Islet precursor cell (in vitro differentiated cells): ENCODE measurements at regions not wholly inside any gene's neighbourhood (a gene's known extent, or its start where the extent isn't known, plus 50 kb on each side); places are given as distances from the start of the nearest gene placed in this dataset.
A peak's percentile ranks its signal among the peaks of the same experiment; 100 is the strongest.

Experiments used
- DNase-seq: peaks from one replicate; pipeline ENCODE4 v3.0.0-alpha.2; 2018

DNA sequence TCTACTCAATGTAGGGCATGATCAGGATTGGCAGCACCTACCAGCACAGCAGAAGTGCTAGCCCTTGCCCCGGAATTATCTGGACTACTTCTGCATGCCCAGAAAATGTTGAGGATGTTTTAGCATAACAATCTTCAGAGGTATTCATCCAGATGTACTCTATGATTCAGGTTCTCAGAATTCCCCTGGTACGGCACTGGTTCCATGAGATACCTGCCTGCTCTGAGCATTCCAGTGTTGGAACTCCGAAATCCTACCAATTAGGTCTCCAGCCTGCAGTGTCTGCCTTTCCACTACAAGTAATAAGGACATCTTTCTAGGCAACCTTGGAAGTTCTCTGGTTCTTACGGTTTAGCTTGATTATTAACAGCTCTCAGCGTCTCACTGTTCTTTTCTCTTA lies 554.5 kb downstream of the HACE1 start:
- DNase-seq = no peak

DNA sequence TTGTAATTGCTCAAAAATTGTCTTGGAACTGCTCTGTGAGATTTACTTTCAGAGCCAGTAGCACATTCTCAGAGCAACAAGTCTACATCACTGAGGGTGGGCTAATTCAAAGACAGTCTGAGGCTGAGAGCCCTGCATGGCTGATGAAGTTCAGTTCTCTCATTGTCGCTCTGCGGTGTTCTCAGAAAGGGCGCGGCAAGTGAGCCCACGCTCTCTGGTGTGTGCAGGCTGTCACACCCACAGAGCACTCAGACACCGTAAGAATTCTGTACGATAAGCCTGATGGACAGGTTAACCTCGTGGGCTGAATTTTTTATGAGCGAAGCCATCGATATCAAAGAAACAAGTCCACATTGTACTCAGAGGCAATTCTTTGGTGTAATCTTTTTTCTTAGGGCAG lies 557.8 kb downstream of the HACE1 start:
- no peak for DNase-seq

DNA sequence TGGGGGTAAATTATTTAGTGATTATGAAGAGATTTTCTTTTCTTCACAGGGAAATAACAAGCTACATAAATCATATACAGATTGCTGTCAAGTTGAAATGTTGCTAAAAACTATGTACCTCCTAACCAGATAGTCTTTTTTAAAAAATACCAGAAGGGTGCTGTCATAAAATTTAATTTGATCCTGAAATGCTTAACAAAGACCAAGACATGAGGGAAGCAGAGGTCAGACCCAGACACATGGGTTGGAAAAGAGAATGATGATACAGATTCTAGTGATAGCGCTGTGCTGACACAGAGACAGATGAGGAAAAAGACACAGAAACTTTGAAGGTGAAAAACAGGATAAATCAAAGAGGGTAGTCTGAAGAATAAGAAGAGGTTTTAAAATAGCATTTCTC lies 573.1 kb downstream of the HACE1 start:
- DNase-seq = no peak

DNA sequence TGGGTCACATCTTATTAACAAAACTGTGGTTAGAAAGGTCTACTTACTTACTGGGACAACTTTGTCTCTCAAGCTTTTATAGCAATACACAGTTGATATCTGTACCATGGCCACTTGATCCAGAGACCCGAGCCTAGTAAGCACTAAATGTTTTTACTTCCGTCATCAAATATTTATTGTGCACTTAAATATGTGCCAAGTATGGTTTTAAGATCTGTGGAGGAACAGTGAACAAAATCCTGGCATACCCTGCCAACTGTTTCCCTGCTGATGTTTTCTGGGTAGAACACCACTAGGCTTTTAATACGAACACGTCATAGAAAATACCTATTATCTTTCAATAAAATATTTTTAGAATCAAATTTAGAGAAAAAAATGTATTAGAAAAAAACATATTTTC lies 574.8 kb downstream of the HACE1 start:
- no peak for DNase-seq

DNA sequence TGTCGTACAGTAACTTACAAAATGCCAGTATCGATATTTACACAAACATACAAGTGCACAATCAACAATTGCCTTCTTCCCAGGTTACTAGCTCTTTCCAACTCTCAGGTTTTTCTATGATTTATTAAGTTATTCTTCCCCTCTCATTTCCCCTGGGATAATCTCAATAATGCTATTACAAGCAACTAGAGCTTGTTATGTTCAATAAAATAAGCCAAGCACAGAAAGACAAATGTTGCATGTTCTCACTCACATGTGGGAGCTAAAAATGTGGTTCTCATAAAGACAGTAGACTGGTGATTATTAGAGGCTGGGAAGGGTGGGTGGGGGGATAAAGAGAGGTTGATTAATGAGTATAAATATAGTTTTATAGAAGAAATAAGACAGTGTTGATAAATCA lies 577.1 kb downstream of the HACE1 start:
- no peak for DNase-seq

DNA sequence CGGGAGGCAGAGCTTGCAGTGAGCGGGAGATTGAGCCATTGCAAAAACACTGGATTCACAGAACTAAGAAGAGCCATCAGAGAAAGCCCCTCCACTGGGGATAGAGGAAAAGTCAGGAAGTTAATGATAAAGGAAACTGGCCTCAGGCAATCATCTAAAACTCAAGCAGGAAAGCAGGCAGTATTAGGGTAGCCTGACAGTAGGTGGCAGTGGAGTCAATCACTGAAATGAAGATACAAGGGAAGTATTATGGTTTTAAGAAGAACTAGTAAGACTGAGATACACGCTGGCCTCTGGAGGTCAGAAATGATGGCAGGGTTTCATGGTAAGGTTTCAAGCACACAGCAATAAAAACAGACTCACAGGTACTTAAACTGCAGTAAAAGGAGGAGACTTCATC lies 578.3 kb downstream of the HACE1 start:
- DNase-seq = no peak

DNA sequence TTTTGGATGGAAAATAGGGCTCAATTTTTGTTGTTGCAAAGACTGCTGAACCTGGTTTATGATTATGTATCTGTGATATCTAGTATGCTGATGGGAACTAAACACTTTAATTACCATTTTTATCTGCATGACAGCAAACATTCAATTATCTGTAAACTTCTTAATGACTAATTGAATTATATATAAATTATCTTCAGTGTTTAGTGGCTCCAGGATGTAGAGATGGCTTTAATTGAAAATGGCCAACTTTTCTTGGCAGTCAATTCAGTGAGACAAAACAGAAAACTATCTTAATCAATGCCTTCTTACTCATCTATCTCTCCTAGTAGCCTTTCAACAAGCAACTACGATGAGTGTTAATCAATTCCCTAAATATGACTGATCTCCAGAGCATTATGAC lies 591.3 kb downstream of the HACE1 start:
- DNase-seq = no peak

DNA sequence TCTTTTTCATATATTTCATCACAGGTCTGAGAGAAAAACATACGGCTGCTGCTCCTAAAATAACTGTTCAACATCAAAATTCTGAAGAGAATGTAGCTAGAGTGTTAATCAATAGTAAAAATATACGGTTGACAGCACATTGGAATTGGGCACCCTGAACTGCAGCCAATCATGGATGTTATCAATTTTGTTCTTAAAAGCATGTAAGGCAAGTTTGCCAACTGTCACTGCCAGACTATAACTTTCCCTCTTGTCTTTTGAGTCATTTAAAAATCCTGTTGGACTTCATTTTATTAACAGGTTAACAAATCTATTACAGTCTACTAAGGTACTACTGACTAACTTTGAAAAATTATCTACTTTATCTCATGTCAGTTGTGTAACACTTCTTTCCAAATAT lies 592.8 kb downstream of the HACE1 start:
- no peak for DNase-seq

DNA sequence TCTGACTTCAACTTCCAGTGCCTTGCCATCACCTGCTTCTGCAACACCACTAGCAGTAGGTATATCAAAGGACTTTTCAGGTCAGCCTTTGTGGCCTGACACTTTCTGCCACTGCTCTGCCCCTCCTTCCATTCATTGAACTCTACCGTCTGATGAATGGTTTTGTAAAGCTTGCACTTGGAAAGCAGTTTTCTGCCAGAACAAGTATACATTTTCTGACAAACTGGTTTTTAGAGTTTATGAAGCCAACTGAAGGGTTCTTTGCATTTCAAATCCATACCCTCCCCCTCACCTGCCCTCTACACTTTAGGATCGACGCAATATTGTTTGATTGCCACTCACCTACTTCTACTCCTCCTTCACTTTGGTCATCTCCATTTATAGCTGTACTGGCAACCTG lies 603.1 kb downstream of the HACE1 start:
- no peak for DNase-seq

DNA sequence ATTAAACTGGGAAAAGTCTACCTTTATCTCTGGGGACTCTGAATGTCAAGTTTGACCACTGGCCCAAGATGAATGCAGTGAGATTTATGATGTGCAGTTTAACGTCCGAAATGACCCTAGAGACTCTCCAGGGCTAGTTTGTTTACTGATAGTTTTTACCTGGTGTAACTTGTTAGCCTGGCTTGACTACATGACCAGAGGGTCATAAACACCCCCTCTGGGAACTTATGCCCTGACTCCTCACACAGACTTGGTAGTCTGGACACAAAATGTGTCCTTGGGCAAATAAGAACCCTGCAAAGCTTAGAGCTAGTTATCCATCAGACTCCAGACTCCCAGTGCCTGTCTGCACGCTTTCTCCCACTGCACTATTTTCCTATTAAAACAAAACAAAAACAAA lies 606.5 kb downstream of the HACE1 start:
- peak; percentile 72 for DNase-seq

DNA sequence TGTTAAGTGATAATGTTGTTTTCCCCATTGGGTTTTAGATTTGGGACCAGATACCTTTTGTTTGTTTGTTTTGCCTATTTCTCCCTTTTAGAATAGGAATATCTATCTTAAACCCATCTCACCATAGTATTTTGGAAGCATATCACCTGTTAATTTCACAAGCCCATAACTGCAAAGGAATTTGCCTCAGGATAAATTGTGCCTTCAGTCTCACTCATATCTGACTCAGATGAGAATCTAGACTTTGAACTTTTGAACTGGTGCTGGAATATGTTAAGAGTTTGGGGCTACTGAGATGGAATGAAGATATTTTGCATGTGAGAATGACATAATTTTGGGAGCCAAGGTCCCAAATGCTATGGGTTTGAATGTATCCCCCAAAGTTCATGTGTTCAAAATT lies 607.4 kb downstream of the HACE1 start:
- no peak for DNase-seq

DNA sequence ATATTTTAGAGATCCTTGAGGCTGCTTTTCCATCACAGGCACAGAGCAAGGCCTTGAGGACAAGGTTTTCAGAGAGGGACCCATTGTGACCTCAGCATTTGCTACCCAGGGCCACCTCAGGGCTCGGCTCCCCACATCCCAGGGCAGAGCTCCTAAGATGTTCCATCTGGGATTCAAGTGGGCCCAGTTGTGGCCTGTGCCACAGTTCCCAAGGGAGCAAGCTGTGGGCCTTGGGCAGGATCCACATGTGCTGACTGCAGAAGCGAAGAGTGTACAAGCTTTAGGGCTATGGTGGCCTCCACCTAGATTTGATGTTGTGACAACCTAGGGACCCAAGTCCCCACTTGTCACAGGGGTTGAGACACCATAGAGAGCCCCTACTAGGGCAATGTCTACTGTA lies 608.1 kb downstream of the HACE1 start:
- no peak for DNase-seq

DNA sequence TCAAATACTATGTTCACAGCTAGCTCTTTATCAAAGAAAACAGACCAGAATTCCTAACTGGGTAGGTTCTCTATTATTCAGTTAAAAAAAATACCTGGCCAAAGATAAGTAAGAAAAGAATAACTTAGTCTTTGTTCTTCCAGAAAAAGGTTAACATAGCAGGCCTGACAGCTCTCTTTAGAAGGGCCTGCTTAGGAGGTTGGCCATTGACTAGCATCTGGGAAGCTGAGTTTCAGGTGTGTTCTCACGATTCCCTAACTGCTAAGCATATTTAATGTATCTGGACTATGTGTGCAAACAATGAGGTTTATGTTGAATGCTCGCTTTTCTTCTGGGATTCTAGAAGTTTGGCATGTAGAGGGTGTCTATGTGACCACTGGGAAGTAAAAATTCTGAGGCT lies 618.9 kb downstream of the HACE1 start:
- no peak for DNase-seq

DNA sequence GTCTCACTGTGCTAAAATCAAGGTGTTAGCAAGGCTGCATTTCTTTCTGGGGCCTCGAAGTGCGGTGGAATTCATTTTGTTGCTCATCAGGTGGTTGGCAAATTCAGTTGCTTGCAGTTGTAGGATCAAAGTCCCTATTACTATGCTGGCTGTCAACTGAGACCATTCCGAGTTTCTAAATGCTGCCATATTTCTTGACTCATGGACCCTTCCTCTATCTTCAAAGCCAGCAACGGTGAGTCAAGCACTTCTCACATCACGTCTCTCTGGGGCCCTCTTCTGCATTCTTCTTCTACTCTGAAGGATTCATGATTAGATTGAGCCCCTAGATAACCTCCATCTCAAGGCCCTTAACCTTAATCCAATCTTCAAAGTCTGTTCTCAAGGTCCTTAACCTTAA lies 619.7 kb downstream of the HACE1 start:
- no peak for DNase-seq

DNA sequence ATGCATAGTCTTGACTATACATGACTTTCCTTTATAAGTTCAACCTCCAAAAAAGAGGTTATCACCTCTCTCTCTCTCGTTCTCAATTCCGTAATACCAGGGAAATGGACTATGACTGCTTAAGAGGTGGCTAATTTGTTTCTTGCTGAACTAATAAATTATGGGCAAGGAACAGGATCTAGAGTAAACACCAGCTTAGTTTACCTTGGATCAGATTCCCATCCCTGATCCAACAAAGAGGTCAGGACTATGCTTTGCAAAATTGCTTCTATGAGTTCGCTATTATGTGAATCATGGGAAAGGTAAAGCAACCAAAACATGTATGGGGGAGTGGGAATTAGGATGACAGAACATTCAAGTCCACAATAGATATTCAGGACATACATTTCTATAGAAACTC lies 630.7 kb downstream of the HACE1 start:
- no peak for DNase-seq

DNA sequence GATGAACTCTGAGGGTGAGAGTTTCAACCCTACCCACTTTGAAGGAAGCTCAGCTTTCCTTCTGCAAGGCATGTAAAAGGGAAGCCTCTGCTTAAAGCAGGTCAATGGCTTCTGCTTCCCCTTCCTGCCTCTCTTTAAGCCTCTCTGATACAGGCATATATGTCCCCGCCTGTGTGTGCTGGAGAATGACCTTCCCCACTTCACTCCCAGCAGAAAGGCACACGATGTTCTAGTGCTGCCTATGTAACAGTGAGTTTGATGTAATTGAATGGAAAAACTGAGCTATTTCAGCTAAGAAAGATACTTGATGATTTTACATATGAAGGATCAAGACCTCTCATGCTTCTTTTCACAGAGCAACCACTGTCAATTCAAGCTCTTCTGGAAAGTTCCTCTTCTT lies 632.2 kb downstream of the HACE1 start:
- no peak for DNase-seq

DNA sequence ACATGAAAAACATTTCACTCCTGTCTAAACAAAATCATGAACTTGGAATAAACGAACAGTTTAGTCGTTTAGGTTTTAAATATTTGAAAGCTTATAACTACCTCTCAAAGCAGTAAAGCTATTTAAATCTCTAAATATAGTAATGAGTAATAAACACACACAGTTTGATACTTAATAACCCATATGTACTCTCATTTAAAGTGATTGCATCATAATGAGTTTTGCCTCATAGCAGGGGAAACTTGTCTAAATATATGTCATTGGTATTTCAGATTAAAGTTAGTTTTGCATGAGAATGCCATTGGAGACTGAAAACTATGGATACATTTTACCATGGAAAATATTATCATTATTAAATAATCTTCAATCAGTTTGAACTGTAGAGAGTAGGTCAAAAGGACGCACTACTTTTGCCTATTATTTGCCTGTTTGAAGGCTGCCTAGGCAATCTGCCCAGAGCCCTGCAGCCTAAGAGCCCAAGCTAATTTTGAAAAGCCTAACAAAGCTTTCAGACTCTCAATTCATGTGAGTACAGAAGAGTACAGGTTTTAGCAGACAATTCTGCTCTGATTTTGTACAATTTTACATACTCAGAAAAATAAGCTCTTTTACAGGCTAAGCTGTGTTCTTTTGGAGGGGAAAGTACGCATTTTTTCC lies 632.8 kb downstream of the HACE1 start:
- no peak for DNase-seq

DNA sequence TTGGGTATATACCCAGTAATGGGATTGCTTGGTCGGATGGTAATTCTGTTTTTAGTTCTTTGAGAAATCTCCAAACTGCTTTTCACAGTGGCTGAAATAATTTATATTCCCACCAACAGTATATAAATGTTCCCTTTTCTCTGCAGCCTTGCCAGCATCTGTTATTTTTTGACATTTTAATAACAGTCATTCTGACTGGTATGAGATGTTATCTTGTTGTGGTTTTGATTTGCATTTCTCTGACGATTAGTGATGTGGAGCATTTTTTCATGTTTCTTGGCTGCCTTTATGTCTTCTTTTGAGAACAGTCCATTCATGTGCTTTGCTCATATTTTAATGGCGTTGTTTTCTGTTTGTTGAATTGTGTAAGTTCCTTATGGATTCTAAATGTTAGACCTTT lies 641.6 kb downstream of the HACE1 start:
- no peak for DNase-seq

DNA sequence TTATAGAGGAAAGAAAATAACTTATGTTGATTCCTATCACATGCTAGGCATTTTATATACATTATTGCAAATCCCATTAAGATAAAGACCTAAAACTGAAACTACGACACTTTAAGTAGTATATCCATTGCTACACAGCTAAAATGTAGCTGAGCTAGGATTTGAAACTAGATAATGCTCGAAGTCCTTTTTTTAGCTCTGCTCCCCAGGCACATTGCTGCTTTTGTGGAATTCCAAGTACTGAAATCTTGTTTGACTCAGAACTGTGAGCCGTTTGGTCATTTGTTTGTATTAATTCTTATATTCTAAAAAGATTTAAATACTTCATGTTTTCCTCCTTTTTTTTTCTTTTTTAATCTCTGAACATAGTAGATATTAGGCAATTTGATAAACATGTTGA lies 644.8 kb downstream of the HACE1 start:
- DNase-seq = no peak

DNA sequence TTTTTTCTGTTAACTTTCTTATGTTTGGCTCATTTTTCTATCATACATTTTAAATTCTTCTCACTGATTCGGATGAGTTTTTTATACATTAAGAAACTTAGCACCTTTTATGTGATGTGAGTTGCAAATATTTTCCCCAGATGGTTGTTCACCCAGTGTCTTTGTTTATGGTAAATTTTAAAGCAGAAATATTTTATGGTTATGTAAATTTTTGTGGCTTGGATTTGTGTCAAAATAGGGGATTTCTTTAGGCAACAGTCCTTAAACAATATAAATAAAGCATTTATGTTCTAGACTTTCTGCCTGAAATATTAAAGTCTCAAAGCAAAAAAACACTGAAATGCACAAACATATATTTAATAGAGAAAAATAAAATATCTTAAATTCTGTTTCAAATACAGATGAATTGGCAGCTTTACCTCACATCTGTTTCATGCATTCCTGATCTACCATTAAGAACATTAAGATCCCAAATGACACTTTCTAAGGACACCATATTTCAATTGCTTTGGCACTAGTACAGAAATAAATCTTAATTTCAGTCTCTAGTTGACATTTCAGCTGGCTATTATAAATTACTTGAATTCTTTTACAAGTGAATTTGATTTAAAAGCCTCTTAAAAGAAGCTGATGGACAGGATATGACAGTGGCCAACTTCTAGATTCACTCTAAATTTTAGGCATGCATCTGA lies 646.6 kb downstream of the HACE1 start:
- DNase-seq = no peak

DNA sequence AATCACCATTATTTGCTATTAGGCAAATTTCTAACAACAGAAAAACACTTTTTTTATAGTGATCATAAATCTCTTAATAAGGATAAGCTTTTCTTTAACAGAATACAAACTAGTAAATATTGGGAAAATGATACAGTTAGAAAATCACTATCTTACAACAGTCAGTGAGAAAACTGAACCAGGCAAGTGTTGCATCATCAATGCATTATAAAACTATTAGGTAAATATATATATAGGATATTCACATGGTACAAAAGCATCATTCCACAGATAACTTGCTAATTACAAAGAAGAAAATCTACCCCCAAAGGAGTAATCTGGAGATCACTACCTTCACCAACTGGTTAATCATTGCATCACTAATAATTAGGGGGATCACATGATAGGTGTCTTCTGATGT lies 652.1 kb downstream of the HACE1 start:
- DNase-seq = no peak

DNA sequence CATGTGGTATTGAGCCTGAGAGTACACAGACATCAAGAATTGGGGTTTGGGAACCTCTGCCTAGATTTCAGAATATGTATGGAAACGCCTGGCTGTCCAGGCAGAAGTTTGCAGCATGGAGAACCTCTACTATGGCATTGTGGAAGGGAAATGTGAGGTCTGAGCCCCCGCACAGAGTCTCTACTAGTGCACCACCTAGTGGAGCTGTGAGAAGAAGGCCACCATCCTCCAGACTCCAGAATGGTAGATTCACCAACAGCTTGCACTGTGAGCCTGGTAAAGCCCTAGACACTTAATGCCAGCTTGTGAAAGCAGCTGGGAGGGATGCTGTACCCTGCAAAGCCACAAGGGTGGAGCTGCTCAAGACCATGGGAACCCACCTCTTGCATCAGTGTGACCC lies 658.2 kb downstream of the HACE1 start:
- DNase-seq = no peak

DNA sequence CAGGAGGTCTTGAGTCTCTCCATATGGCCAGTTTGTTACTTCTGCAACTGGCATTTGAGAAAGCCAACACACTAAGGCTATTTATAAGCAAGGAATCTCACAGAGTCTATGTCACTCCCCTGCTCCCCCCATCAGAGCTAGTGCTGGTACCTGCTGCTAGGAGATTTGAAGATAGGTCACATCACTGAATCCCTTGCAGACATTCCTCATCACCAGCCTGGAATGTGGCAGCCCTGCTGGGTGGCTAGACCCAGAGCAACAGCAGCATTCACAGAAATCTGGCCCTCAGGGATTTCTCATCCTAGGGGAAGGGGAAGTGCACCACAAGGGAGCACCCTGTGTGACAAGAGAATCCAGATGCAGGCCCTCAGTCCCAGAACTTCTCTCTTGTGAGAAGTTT lies 672.1 kb downstream of the HACE1 start:
- DNase-seq = peak; percentile 92

DNA sequence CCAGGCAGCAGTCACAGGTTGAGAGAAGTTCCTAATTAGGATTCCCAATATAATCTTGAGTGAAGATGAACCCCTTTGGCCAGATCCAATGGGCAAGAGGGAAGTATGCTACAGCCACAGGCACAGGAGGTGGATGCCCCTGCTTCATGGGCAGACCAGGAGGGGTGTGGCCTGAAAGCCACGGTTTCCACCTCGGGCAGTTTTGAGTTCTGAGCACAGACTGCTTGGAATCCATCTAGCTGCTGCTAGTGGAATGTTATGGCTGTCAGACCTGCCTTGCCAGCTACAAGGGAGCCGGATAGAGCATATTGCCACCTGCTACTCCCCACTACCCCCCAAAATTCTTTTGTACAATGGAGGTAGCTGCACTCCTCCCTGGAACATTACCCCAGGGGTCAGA lies 672.9 kb downstream of the HACE1 start:
- DNase-seq = peak; percentile 84

DNA sequence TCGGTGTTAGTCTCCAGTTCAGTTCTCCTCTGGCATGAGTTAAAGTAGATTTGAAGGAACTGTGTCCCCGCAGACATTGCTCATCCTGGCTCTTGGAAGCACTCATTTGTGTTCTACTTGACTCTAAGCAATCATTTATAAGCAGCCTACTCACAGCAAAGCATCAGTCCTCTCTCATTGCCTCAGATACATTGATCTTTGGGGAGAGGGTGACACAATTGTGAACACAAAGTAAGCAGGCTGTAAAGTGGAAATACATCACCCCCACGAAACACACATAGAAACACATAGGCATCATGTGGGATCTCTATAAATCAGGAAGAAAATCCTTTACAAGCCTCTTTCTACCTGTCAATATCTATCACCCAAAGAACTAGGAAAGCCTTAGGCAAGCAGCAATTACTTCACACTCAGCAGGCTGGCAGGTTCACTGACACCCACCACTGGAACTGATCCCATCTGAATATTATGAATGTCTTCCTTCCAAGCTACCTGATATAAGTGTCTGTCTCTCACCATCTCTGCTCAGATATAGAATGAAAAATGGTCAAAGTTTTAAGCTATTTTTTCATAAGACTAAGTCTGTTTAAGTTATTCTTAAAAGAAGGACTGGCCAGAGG lies 675.8 kb downstream of the HACE1 start:
- DNase-seq = no peak
